Activated gamma-delta T cell treated with Interleukin-2 at 50 U/mL for 16 hours (primary cell): ENCODE measurements at regions not wholly inside any gene's neighbourhood (a gene's known extent, or its start where the extent isn't known, plus 50 kb on each side); places are given as distances from the start of the nearest gene placed in this dataset.
"Not testable (repeated sequence)": the region's sequence is repeated elsewhere in the genome, so short reads cannot be mapped to it uniquely, and the experiment has no call there.

Source experiments
- DNase-seq: peaks from one replicate; pipeline ENCODE4 v3.0.0-alpha.2; 2020

- no peak for DNase-seq
These were observed 223.9 kb upstream of the MAD2L1 start for GRCh38 chr4:120290553-120290952.

GRCh38 chr4:120286813-120287212 is 220.2 kb upstream of the MAD2L1 start:
- no peak for DNase-seq

GRCh38 chr4:120281581-120281980 is 214.9 kb upstream of the MAD2L1 start:
- DNase-seq = no peak

GRCh38 chr4:120277391-120277790 is 210.7 kb upstream of the MAD2L1 start:
- DNase-seq = no peak

- DNase-seq = no peak
These were observed 200.0 kb upstream of the MAD2L1 start for GRCh38 chr4:120266602-120267001.

GRCh38 chr4:120263618-120264017 is 197.0 kb upstream of the MAD2L1 start:
- no peak for DNase-seq

GRCh38 chr4:120261117-120261516 is 194.5 kb upstream of the MAD2L1 start:
- DNase-seq = no peak

- not testable (repeated sequence) for DNase-seq
These were observed 189.6 kb upstream of the MAD2L1 start for GRCh38 chr4:120256112-120256775.

- DNase-seq = no peak
These were observed 171.8 kb upstream of the MAD2L1 start for GRCh38 chr4:120238277-120238973.

GRCh38 chr4:120236873-120237272 is 170.2 kb upstream of the MAD2L1 start:
- DNase-seq = no peak

GRCh38 chr4:120232050-120232449 is 165.4 kb upstream of the MAD2L1 start:
- no peak for DNase-seq

GRCh38 chr4:120228086-120228485 is 161.4 kb upstream of the MAD2L1 start:
- DNase-seq = no peak

GRCh38 chr4:120227554-120227953 is 160.9 kb upstream of the MAD2L1 start:
- DNase-seq = no peak

GRCh38 chr4:120225527-120225926 is 158.9 kb upstream of the MAD2L1 start:
- DNase-seq = no peak

GRCh38 chr4:120218981-120219380 is 152.3 kb upstream of the MAD2L1 start:
- DNase-seq = no peak

GRCh38 chr4:120215350-120215749 is 148.7 kb upstream of the MAD2L1 start:
- DNase-seq = no peak

GRCh38 chr4:120211408-120212015 is 144.9 kb upstream of the MAD2L1 start:
- no peak for DNase-seq

GRCh38 chr4:120209706-120210105 is 143.1 kb upstream of the MAD2L1 start:
- no peak for DNase-seq

- DNase-seq = no peak
These were observed 140.4 kb upstream of the MAD2L1 start for GRCh38 chr4:120207021-120207420.

GRCh38 chr4:120202222-120202621 is 135.6 kb upstream of the MAD2L1 start:
- no peak for DNase-seq

- not testable (repeated sequence) for DNase-seq
These were observed 134.0 kb upstream of the MAD2L1 start for GRCh38 chr4:120200573-120201110.

GRCh38 chr4:120198411-120198810 is 131.8 kb upstream of the MAD2L1 start:
- DNase-seq = no peak

- DNase-seq = no peak
These were observed 111.0 kb upstream of the MAD2L1 start for GRCh38 chr4:120177603-120178002.

GRCh38 chr4:120175272-120175671 is 108.6 kb upstream of the MAD2L1 start:
- DNase-seq = no peak
